Activated CD4-positive, alpha-beta T cell treated with anti-CD3 and anti-CD28 coated beads, Interleukin-2, Interleukin-6, amounts not matched to agents 100 ng/mL and 50 ng/mL, durations not matched to agents 16 hours and 8 hours (primary cell): ENCODE measurements at regions not wholly inside any gene's neighbourhood (a gene's known extent, or its start where the extent isn't known, plus 50 kb on each side); places are given as distances from the start of the nearest gene placed in this dataset.

Experiments used
- DNase-seq: peaks from one replicate; pipeline ENCODE4 v3.0.0-alpha.2; 2020

DNA sequence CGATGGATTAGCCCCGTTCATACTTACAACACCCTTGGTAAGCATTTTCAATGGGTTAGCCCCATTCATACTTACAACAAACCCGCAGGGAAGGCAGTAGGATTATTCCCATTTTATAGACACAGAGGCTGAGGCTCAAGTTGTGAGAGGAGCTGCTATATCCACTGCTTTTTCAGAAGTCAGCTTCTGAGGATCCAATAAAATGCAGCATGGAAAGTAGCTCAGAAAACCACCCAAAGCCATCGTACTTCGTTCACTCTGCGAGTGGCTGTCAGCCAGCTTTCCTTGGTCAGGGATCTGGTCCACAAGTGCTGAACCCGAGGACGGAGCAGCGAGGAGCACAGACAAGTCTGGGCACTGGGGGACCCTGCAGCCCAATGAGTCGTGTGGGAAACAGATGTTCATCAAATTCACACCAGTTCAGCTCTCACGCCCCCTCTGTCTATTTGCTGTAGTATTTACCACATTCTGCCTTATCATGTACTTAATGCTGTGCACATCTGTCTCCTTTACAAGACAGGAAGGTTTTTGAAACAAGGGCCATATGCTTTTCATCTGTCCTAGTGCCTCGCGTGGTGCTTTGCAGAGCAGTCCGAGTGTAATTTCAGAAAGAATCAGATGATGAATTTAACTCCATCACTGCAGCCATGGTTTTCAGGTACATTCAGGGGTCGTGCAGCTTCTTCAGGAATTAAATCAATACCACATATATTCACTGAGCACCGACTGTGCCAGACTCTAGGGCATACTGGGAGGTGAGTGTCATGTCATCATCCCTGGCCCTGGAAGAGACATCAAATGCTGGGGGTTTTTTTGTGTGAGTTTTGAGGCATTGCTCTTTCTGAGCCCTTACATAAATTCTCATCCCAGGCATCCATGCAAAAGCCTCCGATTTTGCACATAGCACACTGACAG lies 256.9 kb downstream of the CDH26 start:
- no peak for DNase-seq

DNA sequence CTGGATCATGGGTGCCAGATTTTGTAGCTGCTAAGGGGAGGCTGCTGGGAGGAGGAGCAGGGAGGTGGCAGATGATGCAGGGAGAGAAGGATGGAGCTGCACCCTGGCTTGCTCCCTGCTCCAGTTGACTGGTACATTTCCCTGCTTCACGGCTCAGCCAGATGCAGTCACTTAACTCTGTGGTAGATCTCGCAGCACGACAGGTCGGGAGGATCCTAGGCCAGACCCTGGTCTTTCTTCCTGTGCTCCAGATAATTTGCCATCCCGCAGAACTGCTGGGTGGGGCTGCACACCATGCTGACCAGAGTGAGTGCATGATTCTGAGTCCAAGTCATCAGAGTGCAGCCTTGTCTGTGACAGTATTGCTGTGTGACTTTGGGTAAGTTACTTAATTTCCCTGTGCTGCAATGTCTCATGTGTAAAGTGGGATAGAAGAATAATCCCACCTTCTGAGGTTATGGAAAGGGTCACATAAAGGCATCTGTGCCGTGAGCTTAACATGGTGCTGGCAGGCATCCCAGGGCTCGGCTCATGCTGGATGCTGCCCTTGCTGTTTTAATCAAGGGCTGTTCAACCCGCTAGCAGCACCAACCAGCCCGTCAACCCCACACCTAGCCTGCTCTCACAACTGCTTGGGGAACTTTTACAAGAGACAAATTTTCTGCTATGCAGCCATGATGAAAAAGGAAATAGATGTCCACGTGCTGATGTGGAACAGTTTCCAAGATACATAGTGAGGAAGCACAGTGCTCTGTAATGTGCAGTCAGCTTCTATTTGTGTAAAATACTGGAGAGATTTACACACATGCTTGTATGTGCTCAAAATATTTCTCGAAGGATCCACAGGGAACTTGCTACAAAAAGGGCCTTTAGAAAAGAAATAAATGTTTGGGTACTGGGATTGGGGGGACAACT lies 257.9 kb downstream of the CDH26 start:
- DNase-seq: no peak

GRCh38 chr20:60219231-60219630 lies 261.0 kb downstream of the CDH26 start:
- no peak for DNase-seq

DNA sequence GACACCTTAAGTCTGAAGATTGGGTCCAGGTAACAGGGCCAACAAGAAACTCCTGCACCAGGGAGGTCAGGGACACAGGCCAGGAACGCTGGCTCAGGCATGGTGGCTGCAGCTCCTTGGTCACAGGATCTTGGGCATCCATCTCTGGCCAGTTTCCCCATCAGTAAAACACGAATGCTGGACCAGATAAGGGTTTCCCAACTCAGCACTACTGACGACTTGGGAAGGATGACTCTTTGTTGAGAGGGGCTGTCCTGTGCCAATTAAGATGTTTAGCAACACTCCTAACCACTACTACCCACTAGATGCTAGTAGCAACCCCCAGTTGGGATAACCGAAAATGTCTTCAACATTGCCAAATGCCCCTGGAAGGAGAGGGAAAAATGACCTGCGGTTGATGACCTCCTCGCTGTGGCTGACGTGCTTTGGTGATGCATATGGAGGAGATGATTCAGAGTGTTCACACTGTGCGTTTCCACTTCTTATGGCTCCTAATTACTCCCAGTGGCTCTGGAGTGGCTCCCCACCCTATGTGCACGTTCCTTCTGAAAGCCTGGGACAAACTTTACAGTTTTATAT lies 261.9 kb downstream of the CDH26 start:
- no peak for DNase-seq

- DNase-seq: no peak
These were observed 262.5 kb downstream of the CDH26 start for GRCh38 chr20:60220706-60221105.

- no peak for DNase-seq
These were observed 263.4 kb downstream of the CDH26 start for GRCh38 chr20:60221593-60221992.

- DNase-seq: no peak
These were observed 264.3 kb downstream of the CDH26 start for GRCh38 chr20:60222497-60222896.

GRCh38 chr20:60223174-60223573 lies 265.0 kb downstream of the CDH26 start:
- DNase-seq: no peak

DNA sequence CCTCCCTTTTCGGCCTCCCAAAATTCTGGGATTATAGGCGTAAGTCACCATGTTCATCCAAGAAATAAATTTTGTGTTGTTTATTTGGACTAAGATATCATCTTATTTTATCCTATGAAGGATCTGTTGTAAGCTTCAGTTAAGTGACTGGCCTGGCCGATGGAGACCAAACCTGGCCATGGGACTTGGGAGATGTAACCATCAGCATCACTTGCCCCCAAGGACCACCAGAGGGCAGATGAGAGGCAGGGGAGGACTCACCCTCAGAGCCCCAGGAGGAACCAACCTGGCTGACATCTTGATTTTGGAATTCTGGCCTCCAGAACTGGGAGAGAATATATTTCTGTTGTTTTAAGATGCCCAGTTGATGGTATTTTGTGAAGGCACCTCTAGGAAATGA lies 266.7 kb downstream of the CDH26 start:
- peak; percentile 22 for DNase-seq

DNA sequence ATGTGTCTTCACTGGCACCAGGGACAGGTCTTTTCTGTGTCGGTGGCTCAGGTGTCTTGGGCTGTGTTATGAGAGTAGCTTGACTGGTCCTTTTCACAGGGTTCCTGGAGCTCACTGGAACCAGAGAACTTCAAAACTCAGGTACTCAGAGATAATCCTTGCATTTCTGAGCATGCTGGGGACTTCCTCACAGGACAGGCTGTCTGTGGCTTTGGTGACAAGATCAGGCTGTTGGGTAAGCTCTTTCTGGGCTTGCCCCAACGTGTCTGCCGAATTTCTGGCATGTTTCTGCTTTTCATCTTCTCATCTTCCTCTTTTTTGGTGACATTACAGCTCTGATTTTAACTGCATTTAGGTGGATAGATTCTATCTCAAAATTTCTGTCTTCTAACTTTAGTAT lies 270.0 kb downstream of the CDH26 start:
- no peak for DNase-seq

DNA sequence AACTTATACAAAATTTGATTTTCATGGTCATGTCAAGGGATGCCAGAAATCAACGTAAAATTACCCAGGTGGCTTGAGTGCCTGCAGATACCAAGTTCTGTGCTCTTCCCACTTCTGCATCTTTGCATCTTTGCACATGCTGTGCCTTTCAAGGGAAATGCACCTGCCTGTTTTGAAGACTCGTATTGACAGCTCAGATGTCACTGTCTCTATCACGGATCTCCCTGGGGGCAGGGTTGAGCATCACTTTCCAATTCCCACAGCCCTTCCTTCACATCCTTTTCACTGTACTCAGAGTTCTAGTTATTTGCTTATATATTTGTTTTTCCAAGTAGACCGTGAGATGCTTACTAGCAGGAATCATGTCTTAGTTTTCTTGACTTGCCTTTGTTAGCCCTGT lies 274.2 kb downstream of the CDH26 start:
- no peak for DNase-seq

DNA sequence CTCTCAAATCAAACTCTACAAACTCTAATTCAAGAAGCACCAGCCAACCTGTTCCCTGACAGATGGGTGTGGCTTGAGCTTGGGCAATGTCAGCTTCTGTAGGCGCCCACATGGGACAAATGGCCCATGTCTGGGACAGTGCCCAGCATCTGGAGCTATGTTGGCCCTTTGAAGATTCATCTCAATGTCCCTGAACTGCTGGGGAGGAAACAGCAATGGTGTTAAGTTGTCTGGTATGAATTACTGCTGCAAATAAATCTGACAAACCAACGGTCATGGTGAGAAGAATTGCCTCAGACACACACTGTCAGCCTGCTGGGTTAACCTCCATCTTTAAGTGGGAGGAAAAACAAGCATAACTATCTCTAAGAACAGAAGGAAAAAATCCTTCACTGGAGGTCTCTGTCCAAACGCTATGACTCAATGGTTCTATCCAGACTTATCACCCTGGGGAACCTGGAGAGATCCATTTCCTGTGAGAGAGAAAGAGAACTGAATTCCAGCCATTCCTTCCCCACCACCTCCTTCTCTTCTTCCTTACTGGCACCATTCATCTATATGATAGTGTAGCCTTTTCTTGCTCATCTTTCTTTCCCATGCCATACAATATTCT lies 274.9 kb downstream of the CDH26 start:
- DNase-seq: no peak

- peak; percentile 17 for DNase-seq
These were observed 278.4 kb downstream of the CDH26 start for GRCh38 chr20:60236613-60237012.

GRCh38 chr20:60237981-60238380 lies 279.8 kb downstream of the CDH26 start:
- no peak for DNase-seq

DNA sequence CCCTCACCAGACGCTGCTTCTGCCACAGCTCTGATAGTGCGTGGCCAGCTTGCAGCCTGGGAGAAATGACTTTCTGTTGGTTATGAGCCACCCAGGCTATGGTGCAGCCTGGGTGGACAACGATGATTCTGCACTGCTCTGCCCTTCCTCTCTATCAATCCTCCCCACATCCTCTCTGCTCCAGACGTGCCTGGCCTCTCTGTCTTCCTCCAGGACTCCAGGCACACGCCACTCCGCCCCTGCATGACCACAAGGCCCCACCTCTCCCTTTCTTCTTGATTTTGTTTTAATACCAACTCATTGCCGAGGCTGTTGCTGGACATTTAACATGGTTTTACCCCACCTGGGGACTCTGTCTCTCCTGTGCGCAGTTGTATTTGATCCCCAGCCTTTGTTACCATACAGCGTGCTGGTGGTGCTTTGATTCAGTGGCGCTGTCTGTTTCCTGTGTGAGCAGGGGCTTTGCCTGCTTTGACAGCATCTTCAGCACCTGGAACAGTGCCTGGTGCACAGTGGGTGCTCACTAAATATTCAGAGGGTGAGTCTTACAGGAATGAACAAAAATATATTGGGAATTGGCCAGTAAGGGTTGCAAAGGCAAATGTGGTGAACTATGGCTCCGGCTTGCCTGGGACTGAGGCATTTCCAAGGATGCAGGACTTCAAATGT lies 280.9 kb downstream of the CDH26 start:
- no peak for DNase-seq

- no peak for DNase-seq
These were observed 281.7 kb downstream of the CDH26 start for GRCh38 chr20:60239956-60240355.

- DNase-seq: no peak
These were observed 282.2 kb downstream of the CDH26 start for GRCh38 chr20:60240415-60240814.

DNA sequence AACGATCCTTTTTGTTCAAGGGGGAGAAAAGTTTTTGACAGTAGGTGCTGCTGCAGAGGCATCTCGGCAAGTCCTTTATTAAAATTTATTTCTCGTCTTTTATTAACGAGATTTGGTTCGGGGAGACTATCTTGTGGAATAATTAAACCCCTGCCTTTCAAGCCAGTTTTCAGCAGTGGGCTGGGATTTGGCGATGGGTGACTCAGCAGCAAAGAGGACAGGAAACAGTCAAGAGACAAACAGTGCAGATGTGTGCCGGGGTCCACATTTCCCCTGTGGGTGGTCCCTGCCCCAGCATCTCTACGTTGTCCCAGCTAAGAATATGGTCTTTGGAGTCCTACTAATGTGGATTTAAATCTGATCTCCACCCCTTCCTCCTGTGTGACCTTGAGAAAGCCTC lies 282.8 kb downstream of the CDH26 start:
- DNase-seq: no peak

DNA sequence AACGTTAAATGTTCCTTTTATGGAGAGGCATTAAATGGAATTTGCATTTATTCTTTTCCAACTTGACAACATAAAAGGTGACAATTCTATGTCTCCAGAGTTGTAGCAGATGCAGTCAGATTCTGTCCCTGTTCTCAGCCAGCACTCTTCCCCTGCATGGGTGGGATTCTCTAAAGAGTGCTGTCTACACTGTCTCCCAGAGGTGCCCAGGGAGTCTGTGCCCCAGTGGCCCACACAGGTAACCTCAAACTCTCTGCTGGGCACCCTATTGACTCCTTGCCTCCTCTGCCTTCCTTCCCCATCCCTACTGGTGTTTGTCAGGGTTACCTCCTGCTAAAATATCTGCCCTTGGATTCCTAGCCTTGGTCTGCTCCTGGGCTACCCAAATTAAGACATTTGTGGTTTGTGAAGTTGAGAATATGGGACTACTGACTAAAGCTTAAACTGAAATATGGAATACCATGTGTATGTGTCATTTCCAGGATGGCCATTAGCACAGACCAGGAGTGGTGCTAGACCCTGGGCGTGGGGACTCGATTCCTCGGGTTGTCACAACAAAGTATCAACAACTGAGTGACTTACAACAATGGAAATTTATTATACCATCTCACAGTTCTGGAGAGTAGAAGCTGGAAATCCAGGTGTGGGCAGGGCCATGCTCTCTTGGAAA lies 284.7 kb downstream of the CDH26 start:
- DNase-seq: no peak

GRCh38 chr20:60244373-60245146 lies 286.3 kb downstream of the CDH26 start:
- no peak for DNase-seq

DNA sequence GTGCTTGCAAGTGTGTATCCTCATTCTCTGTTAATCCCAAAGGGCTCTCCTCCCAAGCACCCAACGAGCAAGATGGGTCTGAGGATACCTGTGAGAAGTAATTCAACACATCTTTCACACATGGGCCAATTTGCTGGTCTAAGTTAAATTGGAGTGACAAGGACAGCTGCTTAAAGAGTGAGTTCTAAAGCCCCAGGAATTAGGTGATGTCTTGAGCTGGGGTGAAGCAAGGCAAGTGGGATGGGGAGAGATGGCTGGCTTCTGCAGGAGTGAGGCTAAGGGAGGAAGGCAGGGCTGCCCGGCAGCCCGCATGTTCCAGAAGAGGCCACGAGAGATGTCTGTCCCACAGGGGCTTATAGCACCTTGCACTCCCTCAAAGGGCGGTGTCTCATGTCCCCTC lies 288.5 kb downstream of the CDH26 start:
- no peak for DNase-seq
